ENCODE measurements at regions not wholly inside any gene's neighbourhood (a gene's known extent, or its start where the extent isn't known, plus 50 kb on each side); places are given as distances from the start of the nearest gene placed in this dataset.
"Not testable (repeated sequence)": the region's sequence is repeated elsewhere in the genome, so short reads cannot be mapped to it uniquely, and the experiment has no call there.

GRCh38 chr4:107562316-107562715, 157.7 kb downstream of the PAPSS1 start:
- no peak for FAIRE-seq

GRCh38 chr4:107561481-107561880, 158.6 kb downstream of the PAPSS1 start:
- no peak for FAIRE-seq

- FAIRE-seq: no peak
Observed at GRCh38 chr4:107559653-107560052, 160.4 kb downstream of the PAPSS1 start.

- no peak for FAIRE-seq
Observed at GRCh38 chr4:107552306-107552705, 167.7 kb downstream of the PAPSS1 start.

- FAIRE-seq: no peak
Observed at GRCh38 chr4:107548211-107548905, 171.7 kb downstream of the PAPSS1 start.

GRCh38 chr4:107546638-107547037, 173.4 kb downstream of the PAPSS1 start:
- FAIRE-seq: no peak

- no peak for FAIRE-seq
Observed at GRCh38 chr4:107541511-107541910, 178.5 kb downstream of the PAPSS1 start.

- no peak for FAIRE-seq
Observed at GRCh38 chr4:107531927-107532326, 188.1 kb downstream of the PAPSS1 start.

- FAIRE-seq: no peak
Observed at GRCh38 chr4:107520368-107520767, 199.7 kb downstream of the PAPSS1 start.

- peak; percentile 23 for FAIRE-seq
Observed at GRCh38 chr4:107519053-107519452, 201.0 kb downstream of the PAPSS1 start.

GRCh38 chr4:107518076-107518475, 202.0 kb downstream of the PAPSS1 start:
- no peak for FAIRE-seq

GRCh38 chr4:107512549-107512948, 207.5 kb downstream of the PAPSS1 start:
- no peak for FAIRE-seq

GRCh38 chr4:107509615-107510014, 210.4 kb downstream of the PAPSS1 start:
- FAIRE-seq: no peak

- FAIRE-seq: no peak
Observed at GRCh38 chr4:107500551-107500950, 219.5 kb downstream of the PAPSS1 start.

- FAIRE-seq: no peak
Observed at GRCh38 chr4:107497054-107497453, 223.0 kb downstream of the PAPSS1 start.

GRCh38 chr4:107492566-107492965, 227.5 kb downstream of the PAPSS1 start:
- FAIRE-seq: no peak

GRCh38 chr4:107490116-107490515, 229.9 kb downstream of the PAPSS1 start:
- FAIRE-seq: no peak

GRCh38 chr4:107483621-107484020, 236.4 kb downstream of the PAPSS1 start:
- not testable (repeated sequence) for FAIRE-seq

GRCh38 chr4:107482546-107482945, 237.5 kb downstream of the PAPSS1 start:
- FAIRE-seq: no peak

GRCh38 chr4:107478327-107478980, 241.6 kb downstream of the PAPSS1 start:
- FAIRE-seq: no peak

GRCh38 chr4:107473126-107473525, 246.9 kb downstream of the PAPSS1 start:
- no peak for FAIRE-seq

- FAIRE-seq: no peak
Observed at GRCh38 chr4:107472265-107472948, 247.6 kb downstream of the PAPSS1 start.

- FAIRE-seq: no peak
Observed at GRCh38 chr4:107470173-107470572, 249.9 kb downstream of the PAPSS1 start.

- peak; percentile 55 for FAIRE-seq
Observed at GRCh38 chr4:107468812-107469211, 251.2 kb downstream of the PAPSS1 start.
